Mesendoderm (in vitro differentiated cells): ENCODE measurements at regions not wholly inside any gene's neighbourhood (a gene's known extent, or its start where the extent isn't known, plus 50 kb on each side); places are given as distances from the start of the nearest gene placed in this dataset.

ENCODE experiments used
- DNase-seq: peaks from one replicate; pipeline ENCODE4 v3.0.0; 2013
- H2AK5ac ChIP-seq: 2 replicates; pipeline ENCODE4 v1.6.1; 2013; ENCODE audit warnings: low read length, inconsistent platforms
- H2BK120ac ChIP-seq: 2 replicates; pipeline ENCODE4 v1.6.1; 2013; ENCODE audit warnings: low read depth, mild to moderate bottlenecking, low read length, moderate library complexity, mixed read lengths
- H2BK15ac ChIP-seq: replicated peaks from 2 replicates; pipeline ENCODE4 v1.6.1; 2013; ENCODE audit warnings: low read depth, mild to moderate bottlenecking, moderate library complexity
- H2BK5ac ChIP-seq: 2 replicates; pipeline ENCODE4 v1.6.1; 2013; ENCODE audit warnings: low read length, inconsistent platforms
- H3K18ac ChIP-seq: 2 replicates; pipeline ENCODE4 v1.6.1; 2013; ENCODE audit warnings: mild to moderate bottlenecking, low read length, mixed read lengths
- H3K23ac ChIP-seq: one replicate; pipeline ENCODE4 v1.6.1; 2013; ENCODE audit warnings: low read length
- H3K27ac ChIP-seq: 2 replicates; pipeline ENCODE4 v1.5.1; 2013; ENCODE audit warnings: low read depth, mild to moderate bottlenecking, inconsistent platforms, low read length, moderate library complexity
- H3K27me3 ChIP-seq: 2 replicates; pipeline ENCODE4 v1.6.1; 2013; ENCODE audit warnings: low read length, control low read depth, mild to moderate bottlenecking, inconsistent platforms; ENCODE audit not compliant: insufficient read depth, poor library complexity
- H3K36me3 ChIP-seq: 2 replicates; pipeline ENCODE4 v1.6.1; 2013; ENCODE audit warnings: low read length, inconsistent platforms; ENCODE audit not compliant: control insufficient read depth, insufficient read depth
- H3K4ac ChIP-seq: one replicate; pipeline ENCODE4 v1.6.1; 2013; ENCODE audit warnings: low read depth, mild to moderate bottlenecking, low read length, moderate library complexity
- H3K4me1 ChIP-seq: 2 replicates; pipeline ENCODE4 v1.6.1; 2013; ENCODE audit warnings: low read depth, low read length, inconsistent platforms; ENCODE audit not compliant: control insufficient read depth
- H3K4me2 ChIP-seq: 2 replicates; pipeline ENCODE4 v1.6.1; 2013; ENCODE audit warnings: low read length
- H3K4me3 ChIP-seq: 2 replicates; pipeline ENCODE4 v1.5.1; 2013; ENCODE audit warnings: mild to moderate bottlenecking, low read length
- H3K56ac ChIP-seq: one replicate; pipeline ENCODE4 v1.6.1; 2013; ENCODE audit warnings: low read length
- H3K79me1 ChIP-seq: 2 replicates; pipeline ENCODE4 v1.6.1; 2013; ENCODE audit warnings: low read length, inconsistent platforms
- H3K79me2 ChIP-seq: 2 replicates; pipeline ENCODE4 v1.6.1; 2013; ENCODE audit warnings: mild to moderate bottlenecking, low read length; ENCODE audit not compliant: control insufficient read depth, insufficient read depth
- H3K9ac ChIP-seq: 2 replicates; pipeline ENCODE4 v1.6.1; 2013; ENCODE audit warnings: low read length, inconsistent platforms
- H4K5ac ChIP-seq: one replicate; pipeline ENCODE4 v1.6.1; 2013; ENCODE audit warnings: low read length
- H4K8ac ChIP-seq: one replicate; pipeline ENCODE4 v1.6.1; 2013; ENCODE audit warnings: low read depth, mild to moderate bottlenecking, control low read depth, low read length, moderate library complexity
- WGBS: extraction: QIAGEN DNeasy Blood & Tissue Kit; methylation state at CpG from one replicate; pipeline ENCODE4 v1.1.7; 2013; ENCODE audit warnings: low lambda C conversion rate, missing lambda C conversion rate; ENCODE audit not compliant: insufficient coverage; ENCODE audit errors: extremely low coverage; 5-methylcytosine and 5-hydroxymethylcytosine counted together

- Histone ChIP-seq H3K79me1 (no peaks in the 10 kb centered on the region), H4K5ac (no peak overlapping the region), H4K8ac (no peak overlapping the region), H2BK5ac (no peak overlapping the region), H3K36me3 (no peaks in the 10 kb centered on the region), H3K4ac (no peak overlapping the region), H3K23ac (no peak overlapping the region), H3K4me1 (peaks cover 3% of the 10 kb centered on the region), H2BK15ac (no peak overlapping the region), H3K4me3 (no peak overlapping the region), H3K56ac (no peak overlapping the region), H2BK120ac (no peak overlapping the region), H2AK5ac (no peak overlapping the region), H3K18ac (no peak overlapping the region), H3K27me3 (no peaks in the 10 kb centered on the region), H3K79me2 (no peaks in the 10 kb centered on the region), H3K27ac (no peak overlapping the region), H3K9ac (no peak overlapping the region), H3K4me2 (no peak overlapping the region)
- WGBS = no CpG with 5 or more reads among the region's 5 CpGs
- no peak for DNase-seq
Measured at GRCh38 chr3:22318325-22318724, 567.3 kb upstream of the ZNF385D start.

DNA sequence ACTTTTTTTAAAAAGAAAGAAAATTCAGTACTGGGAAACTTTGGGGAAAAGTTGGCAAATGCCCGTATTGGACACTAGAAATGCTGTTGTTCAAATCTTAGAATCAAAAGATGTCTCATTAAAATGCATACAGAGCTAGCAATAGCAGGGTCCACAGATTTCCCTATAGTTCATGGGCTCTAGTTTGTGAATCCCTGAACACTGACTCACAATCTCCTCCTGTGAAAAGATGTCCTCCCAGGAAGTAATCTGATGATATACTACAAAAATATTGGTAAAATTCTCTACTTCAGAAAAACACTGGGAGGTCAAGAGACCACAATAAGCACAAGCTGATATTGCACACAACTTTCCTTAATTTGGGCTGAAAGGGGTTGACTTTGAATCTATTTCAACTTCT is 568.4 kb upstream of the ZNF385D start:
- Histone ChIP-seq H3K56ac (no peak overlapping the region), H3K9ac (no peak overlapping the region), H2BK120ac (no peak overlapping the region), H3K18ac (no peak overlapping the region), H3K79me1 (no peaks in the 10 kb centered on the region), H3K36me3 (no peaks in the 10 kb centered on the region), H3K79me2 (no peaks in the 10 kb centered on the region), H3K4me2 (no peak overlapping the region), H3K27ac (no peak overlapping the region), H2BK15ac (no peak overlapping the region), H2BK5ac (no peak overlapping the region), H3K4me3 (no peak overlapping the region), H2AK5ac (no peak overlapping the region), H3K27me3 (no peaks in the 10 kb centered on the region), H4K5ac (no peak overlapping the region), H4K8ac (no peak overlapping the region), H3K4ac (no peak overlapping the region), H3K4me1 (peaks cover 3% of the 10 kb centered on the region), H3K23ac (no peak overlapping the region)
- DNase-seq = no peak
- WGBS = no CpG with 5 or more reads among the region's 1 CpG

GRCh38 chr3:22322861-22323260 is 571.9 kb upstream of the ZNF385D start:
- H3K27me3 ChIP-seq = no peaks in the 10 kb centered on the region
- H3K79me2 ChIP-seq = no peaks in the 10 kb centered on the region
- DNase-seq = peak; percentile 80
- H2BK5ac ChIP-seq = peak overlapping the region; percentile 43
- H3K23ac ChIP-seq = no peak overlapping the region
- H2AK5ac ChIP-seq = no peak overlapping the region
- H3K18ac ChIP-seq = no peak overlapping the region
- H3K36me3 ChIP-seq = no peaks in the 10 kb centered on the region
- WGBS = no CpG with 5 or more reads among the region's 4 CpGs
- H4K5ac ChIP-seq = no peak overlapping the region
- no peak overlapping the region for H2BK15ac ChIP-seq
- H3K4ac ChIP-seq = no peak overlapping the region
- no peak overlapping the region for H3K4me3 ChIP-seq
- H3K56ac ChIP-seq = peak overlapping the region; percentile 37
- H3K9ac ChIP-seq = no peak overlapping the region
- no peak overlapping the region for H4K8ac ChIP-seq
- H3K4me1 ChIP-seq = peaks cover 9% of the 10 kb centered on the region
- H3K27ac ChIP-seq = no peak overlapping the region
- no peak overlapping the region for H2BK120ac ChIP-seq
- H3K79me1 ChIP-seq = no peaks in the 10 kb centered on the region
- H3K4me2 ChIP-seq = no peak overlapping the region

- Histone ChIP-seq H3K4me3 (no peak overlapping the region), H3K4me1 (peaks cover 9% of the 10 kb centered on the region), H2AK5ac (no peak overlapping the region), H3K18ac (no peak overlapping the region), H3K4ac (no peak overlapping the region), H3K79me1 (no peaks in the 10 kb centered on the region), H3K27ac (no peak overlapping the region), H3K27me3 (no peaks in the 10 kb centered on the region), H4K8ac (no peak overlapping the region), H3K9ac (no peak overlapping the region), H3K79me2 (no peaks in the 10 kb centered on the region), H3K56ac (no peak overlapping the region), H2BK5ac (no peak overlapping the region), H3K36me3 (no peaks in the 10 kb centered on the region), H2BK15ac (no peak overlapping the region), H3K4me2 (no peak overlapping the region), H3K23ac (no peak overlapping the region), H4K5ac (no peak overlapping the region), H2BK120ac (no peak overlapping the region)
- peak; percentile 63 for DNase-seq
- no CpG with 5 or more reads among the region's 3 CpGs for WGBS
Measured at GRCh38 chr3:22326305-22326704, 575.3 kb upstream of the ZNF385D start.

DNA sequence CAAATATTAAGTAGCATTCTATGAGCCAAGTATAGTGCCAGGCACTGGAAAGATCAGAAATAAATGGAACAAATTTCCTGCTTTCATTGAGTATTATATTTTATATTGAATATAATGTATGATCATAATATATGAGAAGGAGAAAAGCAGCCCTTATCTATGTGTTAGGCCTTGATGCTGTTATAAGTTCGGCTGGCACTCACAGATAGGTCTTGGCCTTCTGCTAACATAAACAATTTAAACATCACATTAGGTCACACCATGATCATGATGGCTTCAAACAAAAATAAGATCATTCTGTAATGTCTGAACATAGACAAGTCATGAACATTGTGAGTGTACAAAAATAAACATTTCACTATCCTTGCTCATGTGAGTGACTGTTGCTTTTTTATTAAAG is 584.0 kb upstream of the ZNF385D start:
- Histone ChIP-seq H3K4me3 (no peak overlapping the region), H3K27me3 (no peaks in the 10 kb centered on the region), H3K18ac (no peak overlapping the region), H3K4me2 (no peak overlapping the region), H3K9ac (no peak overlapping the region), H3K27ac (no peak overlapping the region), H2BK5ac (no peak overlapping the region), H4K5ac (no peak overlapping the region), H3K79me2 (no peaks in the 10 kb centered on the region), H3K4ac (no peak overlapping the region), H4K8ac (no peak overlapping the region), H3K79me1 (no peaks in the 10 kb centered on the region), H3K36me3 (no peaks in the 10 kb centered on the region), H3K4me1 (no peaks in the 10 kb centered on the region), H2AK5ac (no peak overlapping the region), H2BK120ac (no peak overlapping the region), H3K23ac (no peak overlapping the region), H3K56ac (no peak overlapping the region), H2BK15ac (no peak overlapping the region)
- no peak for DNase-seq
- no CpG with 5 or more reads among the region's 1 CpG for WGBS

GRCh38 chr3:22349215-22349851 is 598.3 kb upstream of the ZNF385D start:
- H2BK5ac ChIP-seq = no peak overlapping the region
- no CpG with 5 or more reads among the region's 3 CpGs for WGBS

More at GRCh38 chr3:22349215-22349851, 598.3 kb upstream of the ZNF385D start:
- H3K4me1 ChIP-seq = no peaks in the 10 kb centered on the region
- H3K79me1 ChIP-seq = no peaks in the 10 kb centered on the region
- H3K9ac ChIP-seq = no peak overlapping the region
- no peaks in the 10 kb centered on the region for H3K36me3 ChIP-seq
- no peak overlapping the region for H3K18ac ChIP-seq
- no peak overlapping the region for H2AK5ac ChIP-seq
- H3K27ac ChIP-seq = no peak overlapping the region
- H3K56ac ChIP-seq = no peak overlapping the region
- DNase-seq = no peak
- no peak overlapping the region for H4K8ac ChIP-seq
- no peak overlapping the region for H2BK120ac ChIP-seq
- H2BK15ac ChIP-seq = no peak overlapping the region
- H4K5ac ChIP-seq = no peak overlapping the region
- no peak overlapping the region for H3K23ac ChIP-seq
- H3K4me2 ChIP-seq = no peak overlapping the region
- H3K4me3 ChIP-seq = no peak overlapping the region
- no peaks in the 10 kb centered on the region for H3K79me2 ChIP-seq
- H3K27me3 ChIP-seq = no peaks in the 10 kb centered on the region
- H3K4ac ChIP-seq = no peak overlapping the region
